ENCODE measurements at regions not wholly inside any gene's neighbourhood (a gene's known extent, or its start where the extent isn't known, plus 50 kb on each side); places are given as distances from the start of the nearest gene placed in this dataset.
"Not testable (repeated sequence)": the region's sequence is repeated elsewhere in the genome, so short reads cannot be mapped to it uniquely, and the experiment has no call there.

- Histone ChIP-seq H3K27me3 (peaks cover 0 to 12% (median 2%) of the 10 kb centered on the region in 9 donors), H3K4me1 (no peaks in the 10 kb centered on the region), H3K9me3 (no peaks in the 10 kb centered on the region), H3K4me3 (no peak overlapping the region), H3K36me3 (no peaks in the 10 kb centered on the region), H3K27ac (no peak overlapping the region)
- no peak for TF ChIP-seq POLR2A (IDR thresholded peaks at IDR 0.05)
- TF ChIP-seq CTCF (IDR thresholded peaks at IDR 0.05): no peak
- 87 to 94% (median 90%) methylated on average over 5 of the region's 5 CpGs for WGBS, 4 donors
- DNase-seq (no peak), ATAC-seq (no peak)
- intact Hi-C loops (cut with DNase I): loop anchor here (5.0 to 10.0 kb wide), 4 partner anchors 148 to 1520 kb away; no protein-coding TSS in a partner anchor
Measured at GRCh38 chr18:59985289-59985688, 85.5 kb downstream of the PMAIP1 start.

- H3K27ac ChIP-seq: no peak overlapping the region
- no peak for ATAC-seq
- no peaks in the 10 kb centered on the region for H3K9me3 ChIP-seq
- no peaks in the 10 kb centered on the region for H3K4me1 ChIP-seq
- WGBS, 4 donors: 95 to 98% (median 96%) methylated on average over 4 of the region's 4 CpGs
- intact Hi-C loops (cut with DNase I): loop anchor here in 2 of 10 donors (10.0 kb wide), 1 partner anchor 1521 kb away; no protein-coding TSS in a partner anchor
- TF ChIP-seq CTCF (IDR thresholded peaks at IDR 0.05) (no peak), POLR2A (IDR thresholded peaks at IDR 0.05) (no peak)
- H3K27me3 ChIP-seq: peaks cover 0 to 2% (median 0%) of the 10 kb centered on the region in 9 donors
- no peak for DNase-seq
- H3K36me3 ChIP-seq: no peaks in the 10 kb centered on the region
- no peak overlapping the region for H3K4me3 ChIP-seq
Measured at GRCh38 chr18:59983506-59983905, 83.7 kb downstream of the PMAIP1 start.

GRCh38 chr18:59980188-59980637 is 80.4 kb downstream of the PMAIP1 start:
- intact Hi-C loops (cut with DNase I): loop anchor here in 2 of 10 donors (10.0 kb wide), 1 partner anchor 1525 kb away; no protein-coding TSS in a partner anchor
- no peaks in the 10 kb centered on the region for H3K36me3 ChIP-seq
- H3K27ac ChIP-seq: no peak overlapping the region
- WGBS, 4 donors: 82 to 93% (median 86%) methylated on average over 3 of the region's 3 CpGs
- no peaks in the 10 kb centered on the region for H3K4me1 ChIP-seq
- no peak for ATAC-seq
- H3K4me3 ChIP-seq: no peak overlapping the region
- no peaks in the 10 kb centered on the region for H3K9me3 ChIP-seq
- DNase-seq: no peak
- H3K27me3 ChIP-seq: no peaks in the 10 kb centered on the region
- TF ChIP-seq CTCF (IDR thresholded peaks at IDR 0.05) (no peak), POLR2A (IDR thresholded peaks at IDR 0.05) (no peak)

GRCh38 chr18:59971871-59972428 is 72.2 kb downstream of the PMAIP1 start:
- H3K4me1 ChIP-seq: peaks cover 0 to 6% (median 0%) of the 10 kb centered on the region in 12 donors
- peaks cover 0 to 38% (median 16%) of the 10 kb centered on the region in 9 donors for H3K27me3 ChIP-seq
- DNase-seq (no peak), ATAC-seq (no peak)
- H3K27ac ChIP-seq: no peak overlapping the region
- WGBS, 4 donors: 65 to 70% (median 67%) methylated on average over 4 of the region's 4 CpGs
- H3K9me3 ChIP-seq: no peaks in the 10 kb centered on the region
- H3K36me3 ChIP-seq: no peaks in the 10 kb centered on the region
- intact Hi-C loops (cut with DNase I): no loop called here
- TF ChIP-seq CTCF (IDR thresholded peaks at IDR 0.05) (no peak), POLR2A (IDR thresholded peaks at IDR 0.05) (no peak)
- H3K4me3 ChIP-seq: no peak overlapping the region

- H3K4me3 ChIP-seq; intact Hi-C loops (cut with DNase I); DNase-seq; ATAC-seq; H3K27ac ChIP-seq; H3K4me1 ChIP-seq; H3K36me3 ChIP-seq; H3K9me3 ChIP-seq: not testable (repeated sequence)
- 79 to 86% (median 83%) methylated on average over 1 of the region's 1 CpG for WGBS, 4 donors
- peaks cover 0 to 42% (median 16%) of the 10 kb centered on the region in 9 donors for H3K27me3 ChIP-seq
Measured at GRCh38 chr18:59971144-59971543, 71.3 kb downstream of the PMAIP1 start.

- not testable (repeated sequence) for H3K9me3 ChIP-seq, DNase-seq, ATAC-seq, H3K27ac ChIP-seq, H3K4me1 ChIP-seq, H3K36me3 ChIP-seq
- H3K4me3 ChIP-seq: peak overlapping the region in 2 of 12 donors; percentile 12 to 28
- WGBS, 4 donors: 13 to 35% (median 31%) methylated on average over 28 to 56 of the region's 56 CpGs
- intact Hi-C loops (cut with DNase I): loop anchor here in 1 of 10 donors (10.0 kb wide), 1 partner anchor 135 kb away; no protein-coding TSS in a partner anchor
- peaks cover 0 to 42% (median 27%) of the 10 kb centered on the region in 9 donors for H3K27me3 ChIP-seq
Measured at GRCh38 chr18:59969477-59970028, 69.8 kb downstream of the PMAIP1 start.

Measured in heart left ventricle (tissue), 16 donors.